Body of pancreas (tissue), 4 donors: ENCODE measurements at regions not wholly inside any gene's neighbourhood (a gene's known extent, or its start where the extent isn't known, plus 50 kb on each side); places are given as distances from the start of the nearest gene placed in this dataset.
"Not testable (repeated sequence)": the region's sequence is repeated elsewhere in the genome, so short reads cannot be mapped to it uniquely, and the experiment has no call there.

ENCODE experiments used
- ATAC-seq: fragments of 150-250 bp; one replicate; pipeline ENCODE4 v1.9.1; 2016
- DNase-seq, 4 donors: peaks; one replicate each; pipeline ENCODE4 v3.0.0-alpha.2; 2019
- H3K27ac ChIP-seq, 4 donors: fragments of 200-600 bp; sonication (generic); 1 replicate in 3 of 4; 2 replicates in 1 of 4; pipeline versions ENCODE4 v1.5.1 to v1.6.1; 2016 to 2019; ENCODE audit warnings: mild to moderate bottlenecking in 1 of 4, mixed read lengths in 1 of 4, moderate library complexity in 1 of 4
- H3K27me3 ChIP-seq, 2 donors: fragments of 200-600 bp; sonication (generic); one replicate each; pipeline ENCODE4 v1.6.0; 2016; ENCODE audit warnings: mild to moderate bottlenecking in 1 of 2
- H3K36me3 ChIP-seq, 2 donors: fragments of 200-600 bp; sonication (generic); replicated peaks in 1 of 2; 2 replicates each; pipeline ENCODE4 v1.5.1; 2016; ENCODE audit warnings: low read depth in 2 of 2; ENCODE audit not compliant: insufficient read depth in 1 of 2
- H3K4me1 ChIP-seq: fragments of 200-600 bp; sonication (generic); one replicate; pipeline ENCODE4 v1.6.0; 2016
- H3K4me3 ChIP-seq, 2 donors: fragments of 200-600 bp; sonication (generic); 1 replicate in 1 of 2; 2 replicates in 1 of 2; pipeline ENCODE4 v1.5.1; 2016 to 2019
- H3K9me3 ChIP-seq, 3 donors: fragments of 200-600 bp; sonication (generic); 1 replicate in 2 of 3; 2 replicates in 1 of 3; pipeline ENCODE4 v1.5.1; 2016
- CTCF ChIP-seq, 7 experiments: fragments of 450-650 bp in 4 of 7; fragments of 200-600 bp in 3 of 7; sonication (generic) in 3 of 7; IDR thresholded peaks; one replicate each; pipeline ENCODE4 v1.5.1; 2016 to 2019; ENCODE audit warnings: antibody characterized with exemption in 7 of 7
- POLR2A ChIP-seq, 3 donors: fragments of 450-650 bp; IDR thresholded peaks; one replicate each; pipeline ENCODE4 v1.6.1; 2016; ENCODE audit warnings: antibody characterized with exemption in 3 of 3, mild to moderate bottlenecking in 2 of 3
- WGBS, 2 donors: methylation state at CpG; one replicate each; pipeline ENCODE4 v1.1.5; 2017; 5-methylcytosine and 5-hydroxymethylcytosine counted together
- intact Hi-C: fragments of 100-400 bp; cut with DNase I; formaldehyde crosslinking; loops from one replicate; pipeline ENCODE4 v1.15.1; 2023

GRCh38 chr1:47661040-47661439, 223.2 kb downstream of the FOXD2 start:
- 68 to 81% methylated on average over 6 of the region's 6 CpGs for WGBS, 2 donors
- ATAC-seq (no peak), DNase-seq (no peak)
- TF ChIP-seq CTCF (IDR thresholded peaks at IDR 0.05), result no peak
- no peak for TF ChIP-seq POLR2A (IDR thresholded peaks at IDR 0.05)
- Histone ChIP-seq H3K27me3 (no peaks in the 10 kb centered on the region), H3K4me3 (no peak overlapping the region), H3K9me3 (no peaks in the 10 kb centered on the region), H3K27ac (no peak overlapping the region), H3K36me3 (no peaks in the 10 kb centered on the region), H3K4me1 (no peaks in the 10 kb centered on the region)
- intact Hi-C loops, result no loop called here

- no peaks in the 10 kb centered on the region for H3K27me3 ChIP-seq
- no peaks in the 10 kb centered on the region for H3K4me1 ChIP-seq
- no peak overlapping the region for H3K4me3 ChIP-seq
- no peak overlapping the region for H3K27ac ChIP-seq
- 84 to 89% methylated on average over 3 of the region's 3 CpGs for WGBS, 2 donors
- intact Hi-C loops, result no loop called here
- ATAC-seq, result no peak
- TF ChIP-seq CTCF (IDR thresholded peaks at IDR 0.05) (no peak), POLR2A (IDR thresholded peaks at IDR 0.05) (no peak)
- no peaks in the 10 kb centered on the region for H3K36me3 ChIP-seq
- no peak for DNase-seq
- H3K9me3 ChIP-seq, result no peaks in the 10 kb centered on the region
These were observed 224.2 kb downstream of the FOXD2 start for GRCh38 chr1:47662068-47662467.

GRCh38 chr1:47663286-47663685, 225.4 kb downstream of the FOXD2 start:
- ATAC-seq, result no peak

GRCh38 chr1:47664356-47664755, 226.5 kb downstream of the FOXD2 start:
- 60 to 75% methylated on average over 4 of the region's 4 CpGs for WGBS, 2 donors
- Histone ChIP-seq H3K36me3 (no peaks in the 10 kb centered on the region), H3K27ac (no peak overlapping the region), H3K4me3 (no peak overlapping the region), H3K9me3 (no peaks in the 10 kb centered on the region), H3K4me1 (no peaks in the 10 kb centered on the region), H3K27me3 (no peaks in the 10 kb centered on the region)
- TF ChIP-seq POLR2A (IDR thresholded peaks at IDR 0.05) (no peak), CTCF (IDR thresholded peaks at IDR 0.05) (no peak)
- ATAC-seq (no peak), DNase-seq (no peak)
- intact Hi-C loops, result no loop called here

More at GRCh38 chr1:47663286-47663685, 225.4 kb downstream of the FOXD2 start:
- Histone ChIP-seq H3K9me3 (no peaks in the 10 kb centered on the region), H3K27me3 (no peaks in the 10 kb centered on the region), H3K36me3 (no peaks in the 10 kb centered on the region), H3K4me1 (no peaks in the 10 kb centered on the region), H3K4me3 (no peak overlapping the region), H3K27ac (no peak overlapping the region)
- intact Hi-C loops, result no loop called here
- no peak for DNase-seq
- WGBS, 2 donors, result 68 to 84% methylated on average over 6 of the region's 6 CpGs
- TF ChIP-seq CTCF (IDR thresholded peaks at IDR 0.05) (no peak), POLR2A (IDR thresholded peaks at IDR 0.05) (no peak)

- WGBS, 2 donors, result 66 to 69% methylated on average over 5 to 8 of the region's 8 CpGs
- not testable (repeated sequence) for DNase-seq
These were observed 227.1 kb downstream of the FOXD2 start for GRCh38 chr1:47664896-47665295.

More at GRCh38 chr1:47664896-47665295, 227.1 kb downstream of the FOXD2 start:
- H3K4me3 ChIP-seq, H3K27ac ChIP-seq, ATAC-seq, intact Hi-C loops, H3K27me3 ChIP-seq, H3K36me3 ChIP-seq, H3K9me3 ChIP-seq, H3K4me1 ChIP-seq: not testable (repeated sequence)
